ENCODE measurements at regions not wholly inside any gene's neighbourhood (a gene's known extent, or its start where the extent isn't known, plus 50 kb on each side); places are given as distances from the start of the nearest gene placed in this dataset.

- no peaks in the 10 kb centered on the region for H3K27me3 ChIP-seq (ENCODE audit: insufficient read depth, low read depth)
- H3K27ac ChIP-seq, result no peak overlapping the region
- H3K4me2 ChIP-seq, result no peak overlapping the region
- H4K20me1 ChIP-seq (ENCODE audit: insufficient read depth), result no peaks in the 10 kb centered on the region
- H3K79me2 ChIP-seq (ENCODE audit: insufficient read depth, low read depth), result no peaks in the 10 kb centered on the region
- no peaks in the 10 kb centered on the region for H3K4me1 ChIP-seq (ENCODE audit: low read depth, poor library complexity, severe bottlenecking)
- no peak overlapping the region for H2AFZ ChIP-seq (ENCODE audit: low read depth)
- no peaks in the 10 kb centered on the region for H3K36me3 ChIP-seq (ENCODE audit: insufficient read depth)
- no peak for TF ChIP-seq CTCF (conservative IDR thresholded peaks at IDR 0.05; ENCODE audit: low read depth, low read length)
- no peak overlapping the region for H3K9ac ChIP-seq
- no peak overlapping the region for H3K4me3 ChIP-seq (IDR thresholded peaks at IDR 0.05; ENCODE audit: insufficient read depth, low read depth, low read length)
Observed at GRCh38 chr10:127678091-127678490, 58.9 kb upstream of the FOXI2 start.

GRCh38 chr10:127679642-127680255, 57.2 kb upstream of the FOXI2 start:
- Histone ChIP-seq H3K9ac (no peak overlapping the region), H3K4me2 (no peak overlapping the region), H4K20me1 (ENCODE audit: insufficient read depth) (no peaks in the 10 kb centered on the region), H3K27me3 (ENCODE audit: insufficient read depth, low read depth) (no peaks in the 10 kb centered on the region), H3K36me3 (ENCODE audit: insufficient read depth) (no peaks in the 10 kb centered on the region), H3K79me2 (ENCODE audit: insufficient read depth, low read depth) (no peaks in the 10 kb centered on the region), H3K4me3 (IDR thresholded peaks at IDR 0.05; ENCODE audit: insufficient read depth, low read depth, low read length) (no peak overlapping the region), H2AFZ (ENCODE audit: low read depth) (no peak overlapping the region), H3K4me1 (ENCODE audit: low read depth, poor library complexity, severe bottlenecking) (no peaks in the 10 kb centered on the region), H3K27ac (no peak overlapping the region)
- peak; percentile 40; the same call in 1 of the 2 replicates for TF ChIP-seq CTCF (conservative IDR thresholded peaks at IDR 0.05; ENCODE audit: low read depth, low read length)
